Stimulated activated CD4-positive, alpha-beta T cell treated with anti-CD3 and anti-CD28 coated beads, Interleukin-12 subunit alpha, Interleukin-12 subunit beta, amount 100 ng/mL, for 4 hours (primary cell): ENCODE measurements at regions not wholly inside any gene's neighbourhood (a gene's known extent, or its start where the extent isn't known, plus 50 kb on each side); places are given as distances from the start of the nearest gene placed in this dataset.
"Not testable (repeated sequence)": the region's sequence is repeated elsewhere in the genome, so short reads cannot be mapped to it uniquely, and the experiment has no call there.

Experiments used
- DNase-seq: peaks from one replicate; pipeline ENCODE4 v3.0.0-alpha.2; 2020

DNA sequence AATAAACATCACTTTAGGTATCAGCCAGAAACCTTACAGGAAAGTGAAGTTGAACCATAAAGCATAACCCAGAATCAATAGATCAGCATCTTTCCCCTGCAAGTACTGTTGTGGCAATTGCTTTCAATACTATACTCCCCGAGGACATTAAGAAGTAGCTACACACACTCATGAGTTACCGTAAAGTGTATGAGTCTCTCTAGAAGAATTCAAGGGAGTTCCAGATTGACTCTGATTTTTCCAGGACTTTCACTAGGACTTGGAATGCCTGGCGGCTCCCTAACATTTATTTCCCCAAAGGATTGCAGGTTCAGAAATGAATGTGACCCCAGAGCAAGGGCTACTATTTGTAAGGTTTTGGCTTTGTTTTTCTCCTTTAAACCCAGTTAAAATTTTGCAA is 465.4 kb upstream of the MDGA2 start:
- DNase-seq, result no peak

- no peak for DNase-seq
Observed at GRCh38 chr14:48129472-48129871, 454.1 kb upstream of the MDGA2 start.

DNA sequence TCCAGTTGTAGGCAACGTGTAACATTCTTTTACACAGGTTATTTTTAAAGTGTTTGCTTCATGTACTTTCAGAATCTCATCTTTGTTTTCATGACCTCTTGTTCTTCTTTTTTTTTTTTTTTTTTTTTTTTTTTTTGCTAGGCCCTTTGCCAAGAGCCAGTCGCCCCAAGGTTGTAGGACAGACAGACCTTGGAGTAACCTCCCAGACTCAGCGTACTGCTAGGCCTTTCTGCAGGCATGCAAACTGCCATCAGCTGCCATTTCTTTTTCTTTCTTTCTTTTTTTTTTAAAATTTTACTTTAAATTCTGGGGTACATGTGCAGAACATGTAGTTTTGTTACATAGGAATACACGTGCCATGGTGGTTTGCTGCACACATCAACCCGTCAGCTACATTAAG is 452.3 kb upstream of the MDGA2 start:
- DNase-seq, result no peak

- DNase-seq, result no peak
Observed at GRCh38 chr14:48125654-48126053, 450.2 kb upstream of the MDGA2 start.

GRCh38 chr14:48113713-48114112 is 438.3 kb upstream of the MDGA2 start:
- no peak for DNase-seq

GRCh38 chr14:48111151-48111550 is 435.7 kb upstream of the MDGA2 start:
- no peak for DNase-seq

DNA sequence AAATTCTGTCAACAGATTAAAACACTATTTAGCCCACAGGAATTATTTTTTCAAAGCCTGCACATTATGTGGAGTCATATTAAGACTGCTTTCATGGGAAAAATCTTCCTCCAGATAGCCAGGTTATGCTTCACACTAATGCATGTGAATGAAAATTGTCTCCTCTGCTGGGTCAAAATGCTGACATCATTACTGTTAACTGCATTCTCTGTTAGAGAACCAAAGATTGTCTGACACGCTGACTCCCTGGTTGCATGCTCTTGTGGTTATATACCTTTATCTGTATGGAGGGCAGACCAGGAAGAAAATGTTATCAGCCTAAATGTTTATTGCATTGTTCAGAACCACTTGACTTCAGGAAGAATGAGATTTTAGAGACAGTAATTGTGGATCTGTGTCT is 432.2 kb upstream of the MDGA2 start:
- no peak for DNase-seq

DNA sequence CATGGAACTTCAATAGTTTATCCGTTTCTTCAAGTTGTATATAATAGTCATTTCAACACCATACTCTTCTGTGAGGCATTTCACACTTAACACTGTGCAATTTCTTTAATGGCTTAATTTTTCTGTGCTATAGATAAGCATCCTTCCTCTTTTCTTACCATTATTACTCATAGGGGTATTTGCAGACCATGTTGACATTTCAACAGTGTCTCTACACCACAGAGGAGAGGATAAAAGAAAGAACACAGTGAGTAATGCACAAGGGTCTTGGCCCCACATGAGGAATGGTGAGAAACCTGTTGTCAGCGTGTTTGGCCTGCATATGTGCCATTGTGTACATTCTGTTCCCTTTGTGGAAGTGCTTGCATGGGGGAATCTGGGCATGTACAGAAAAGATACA is 421.5 kb upstream of the MDGA2 start:
- no peak for DNase-seq

GRCh38 chr14:48086516-48086915 is 411.1 kb upstream of the MDGA2 start:
- DNase-seq, result no peak

DNA sequence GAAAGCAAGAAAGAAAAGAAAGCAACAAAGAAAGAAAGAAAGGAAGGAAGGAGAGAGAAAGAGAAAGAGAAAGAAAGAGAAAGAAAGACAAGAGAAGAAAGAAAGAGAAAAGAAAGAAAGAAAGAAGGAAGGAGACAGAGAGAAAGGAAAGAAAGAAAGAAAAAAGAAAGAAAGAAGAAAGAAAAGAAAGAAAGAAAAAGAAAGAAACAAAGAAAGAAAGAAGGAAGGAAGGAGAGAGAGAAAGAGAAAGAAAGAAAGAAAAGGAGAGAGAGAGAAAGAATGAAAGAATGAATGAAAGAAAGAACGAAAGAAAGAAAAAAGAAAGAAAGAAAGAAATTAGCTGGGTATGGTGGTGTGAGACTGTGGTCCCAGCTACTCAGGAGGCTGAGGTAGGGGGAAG is 400.1 kb upstream of the MDGA2 start:
- no peak for DNase-seq

DNA sequence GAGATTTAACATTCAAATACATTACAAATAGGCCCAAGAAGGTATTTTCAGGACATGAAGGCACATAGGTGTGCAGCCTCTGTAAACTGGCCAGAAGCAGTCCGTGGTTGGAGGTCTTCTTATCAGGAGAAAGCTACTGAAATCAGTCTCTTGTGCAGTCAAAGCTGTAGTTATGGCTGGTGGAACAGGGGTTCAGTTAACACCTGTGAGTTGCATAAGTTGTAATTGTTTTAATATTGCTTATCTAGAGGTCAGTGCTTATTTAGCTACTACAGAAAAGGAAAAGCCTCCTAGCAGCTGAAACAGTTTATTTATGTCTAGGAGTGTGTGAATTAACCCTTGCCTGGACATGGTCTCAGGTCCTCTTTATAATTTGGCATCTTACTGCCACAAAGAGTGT is 377.6 kb upstream of the MDGA2 start:
- no peak for DNase-seq

- no peak for DNase-seq
Observed at GRCh38 chr14:48035836-48036235, 360.4 kb upstream of the MDGA2 start.

DNA sequence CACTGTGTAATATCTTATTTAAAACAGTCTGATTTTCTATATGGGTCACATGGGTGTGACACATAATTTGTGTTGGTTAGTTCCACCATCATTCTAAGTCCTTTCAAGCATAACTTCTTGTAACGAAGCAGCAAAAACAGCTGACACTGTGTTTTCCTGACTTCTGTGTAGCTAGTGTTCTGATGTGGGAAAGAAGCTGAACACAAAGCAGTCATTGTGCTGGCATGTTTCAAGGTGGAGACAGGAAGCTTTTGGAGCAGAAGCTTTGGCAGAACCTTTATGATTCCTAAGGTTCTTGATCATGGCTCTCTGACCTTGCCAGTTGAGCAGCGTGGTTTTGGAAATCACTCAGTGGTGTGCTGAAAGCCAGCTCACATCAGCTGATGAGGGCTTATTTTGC is 351.7 kb upstream of the MDGA2 start:
- DNase-seq, result no peak

DNA sequence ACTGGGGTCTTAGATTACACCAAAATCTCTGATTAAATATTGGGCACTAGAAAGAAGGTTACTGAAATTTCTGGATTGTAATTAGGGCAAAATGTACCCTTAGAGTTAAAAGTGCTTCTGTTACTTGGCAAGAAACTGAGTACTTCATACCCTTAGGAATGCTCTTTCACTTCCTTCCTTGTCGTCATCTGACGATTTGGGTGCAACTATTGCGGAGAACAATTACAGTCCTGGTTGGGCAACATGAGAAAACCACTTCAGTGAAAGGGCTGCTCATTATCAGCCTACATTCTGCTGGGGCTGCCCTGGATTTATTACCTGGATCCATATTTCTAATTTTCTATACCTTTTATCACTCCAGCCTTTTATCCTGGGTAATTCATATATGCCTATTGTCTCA is 348.5 kb upstream of the MDGA2 start:
- DNase-seq, result no peak

- not testable (repeated sequence) for DNase-seq
Observed at GRCh38 chr14:48011484-48011883, 336.1 kb upstream of the MDGA2 start.

- DNase-seq, result no peak
Observed at GRCh38 chr14:48008646-48009045, 333.2 kb upstream of the MDGA2 start.

DNA sequence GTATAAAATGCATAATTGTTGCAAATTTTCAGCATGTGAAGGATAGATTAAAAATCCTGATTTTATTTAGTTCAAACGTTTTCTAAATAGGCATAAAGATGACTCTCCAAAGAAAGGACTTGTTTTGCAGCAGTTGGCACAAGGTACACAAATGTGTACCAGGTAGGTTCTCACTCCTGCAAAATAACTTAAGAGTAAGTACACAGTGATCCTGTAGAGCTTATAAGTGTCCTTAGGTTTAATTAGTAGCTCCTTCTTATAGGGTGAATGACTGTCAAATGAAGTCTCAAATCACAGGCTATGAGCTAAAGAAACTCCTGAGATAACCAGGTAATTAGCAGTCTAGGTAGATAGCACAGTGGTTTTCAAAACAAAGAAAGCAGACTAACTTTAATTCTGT is 330.6 kb upstream of the MDGA2 start:
- DNase-seq, result no peak

DNA sequence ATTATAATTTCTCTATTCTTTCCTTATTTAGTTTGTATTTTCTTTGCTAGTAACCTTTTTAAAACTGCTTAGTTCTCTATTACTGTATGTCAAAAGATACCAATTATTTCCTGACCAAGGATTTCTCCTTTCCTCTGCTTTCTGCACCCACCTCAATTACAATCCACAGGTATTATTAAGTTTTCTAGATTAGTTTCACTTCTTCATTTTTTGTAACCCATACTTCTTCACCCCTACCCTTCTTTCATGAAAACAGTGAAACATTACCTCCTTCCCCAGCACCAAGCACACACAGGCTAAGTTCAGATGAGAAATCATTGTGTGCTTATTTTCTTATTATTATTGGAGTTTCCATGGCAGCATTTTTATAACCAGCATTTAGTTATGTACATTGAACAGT is 318.5 kb upstream of the MDGA2 start:
- DNase-seq, result no peak

GRCh38 chr14:47988175-47988574 is 312.8 kb upstream of the MDGA2 start:
- no peak for DNase-seq

DNA sequence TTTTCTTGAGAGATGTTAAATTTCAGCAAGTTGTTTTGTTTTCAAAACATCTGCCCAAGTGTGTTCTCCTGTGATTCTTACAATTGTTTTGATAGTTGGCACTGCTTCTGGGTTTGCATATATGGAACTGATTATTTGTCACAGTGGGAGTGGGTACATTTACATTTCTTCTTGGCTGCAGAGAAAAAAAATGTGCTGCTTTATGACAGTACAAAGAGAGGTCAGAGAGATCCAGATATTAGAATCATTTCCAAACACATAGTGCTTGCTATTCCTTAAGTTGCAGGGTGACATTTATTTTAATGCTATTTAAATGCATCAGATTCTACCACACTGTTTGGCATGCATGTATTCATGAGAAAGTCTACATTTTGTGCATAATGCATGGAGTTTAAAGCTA is 303.5 kb upstream of the MDGA2 start:
- DNase-seq, result no peak

DNA sequence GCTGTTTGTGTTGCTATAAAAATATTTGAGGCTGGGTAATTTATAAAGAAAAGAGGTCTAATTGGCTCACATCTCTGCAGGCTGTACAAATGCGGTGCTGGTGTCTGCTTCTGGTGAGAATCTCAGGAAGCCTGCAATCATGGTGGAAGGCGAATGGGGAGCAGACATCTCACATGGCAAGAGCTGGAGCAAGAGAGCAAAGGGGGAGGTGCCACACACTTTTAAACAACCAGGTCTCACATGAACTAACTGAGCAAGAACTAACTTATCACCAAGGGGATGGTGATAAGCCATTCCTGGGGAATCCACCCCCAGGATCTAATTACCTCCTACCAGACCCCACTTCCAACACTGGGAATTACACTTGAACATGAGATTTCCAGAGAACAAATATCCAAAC is 300.7 kb upstream of the MDGA2 start:
- no peak for DNase-seq

DNA sequence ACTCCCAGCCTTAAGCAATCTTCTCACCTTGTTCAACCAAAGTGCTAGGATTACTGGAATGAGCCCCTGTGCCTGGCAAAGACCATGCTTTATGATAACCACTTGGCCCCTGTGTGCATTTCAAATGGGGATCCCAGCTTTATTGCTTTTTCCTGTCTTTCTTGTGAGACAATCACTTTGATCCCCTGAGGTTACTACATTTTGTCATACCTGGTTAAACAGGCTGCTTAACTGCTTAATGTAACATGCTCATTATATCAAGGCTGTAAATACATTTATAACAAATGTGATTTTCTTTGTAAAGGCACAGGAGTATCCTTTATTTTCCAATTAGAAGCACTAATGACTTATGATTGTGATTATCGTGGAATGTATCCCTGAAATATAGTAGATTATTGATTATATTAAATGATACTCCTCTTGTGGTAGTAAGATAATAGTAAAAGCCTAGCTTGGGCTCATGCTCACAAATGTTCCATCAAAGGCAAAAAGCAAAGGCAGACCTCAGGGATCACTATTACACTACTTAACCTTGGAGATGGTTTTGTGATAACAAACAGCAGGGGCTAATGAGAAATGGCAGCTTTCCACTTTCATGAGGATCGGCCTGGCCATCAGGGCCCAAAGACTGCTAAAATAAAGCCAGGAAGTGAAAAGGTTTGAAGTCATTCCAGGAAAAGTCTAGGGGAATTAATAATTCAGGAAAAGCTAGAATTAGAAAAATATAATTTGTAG is 290.8 kb upstream of the MDGA2 start:
- no peak for DNase-seq

GRCh38 chr14:47961634-47962033 is 286.2 kb upstream of the MDGA2 start:
- no peak for DNase-seq

GRCh38 chr14:47959740-47960139 is 284.3 kb upstream of the MDGA2 start:
- DNase-seq, result no peak

DNA sequence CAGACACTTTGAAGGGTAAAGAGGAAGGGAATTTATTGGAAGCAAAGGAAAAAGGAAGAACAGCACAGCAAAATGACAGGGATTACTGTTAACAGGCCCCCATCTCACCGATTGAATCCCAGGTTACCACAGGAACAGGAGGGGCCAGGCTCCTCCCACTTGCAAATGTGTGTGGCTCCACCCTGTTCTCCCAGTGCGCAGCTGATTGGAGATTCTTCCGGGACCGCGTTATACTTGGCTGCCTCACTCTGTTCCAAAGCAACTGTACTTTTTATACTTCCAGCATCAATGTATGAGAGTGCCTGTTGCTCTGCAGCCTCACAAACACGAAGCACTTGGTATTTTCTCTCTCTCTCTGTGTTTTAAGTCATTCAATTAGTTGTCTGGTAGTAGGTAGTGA is 273.6 kb upstream of the MDGA2 start:
- DNase-seq, result no peak

DNA sequence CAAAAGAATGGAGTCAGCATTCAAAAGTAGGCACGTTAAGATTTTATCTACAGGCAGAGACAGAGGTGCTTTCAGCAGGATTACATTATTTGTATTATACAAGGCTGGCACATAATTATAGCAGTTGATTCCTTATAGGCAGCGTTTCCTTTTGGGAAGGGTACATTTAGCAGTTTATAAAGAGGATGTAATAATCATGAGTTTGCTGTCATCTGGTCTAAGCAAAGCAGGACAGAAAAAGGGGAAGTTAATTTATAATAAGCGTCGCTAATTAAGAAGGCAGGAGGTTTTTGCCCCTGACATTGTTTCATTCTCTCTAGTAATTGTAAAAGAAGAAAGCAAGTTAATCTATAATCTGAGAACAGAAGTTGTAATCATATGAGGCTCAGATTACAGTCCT is 259.9 kb upstream of the MDGA2 start:
- no peak for DNase-seq
